ENCODE measurements at regions not wholly inside any gene's neighbourhood (a gene's known extent, or its start where the extent isn't known, plus 50 kb on each side); places are given as distances from the start of the nearest gene placed in this dataset.

- no peak for TF ChIP-seq CTCF (IDR thresholded peaks at IDR 0.05)
- no peak for TF ChIP-seq POLR2AphosphoS5 (IDR thresholded peaks at IDR 0.05)
Measured at GRCh38 chr14:71395151-71395604, 487.9 kb downstream of the PCNX1 start.

Data from esophagus muscularis mucosa (tissue), 3 donors.